NT2/D1 (cell line): ENCODE measurements at regions not wholly inside any gene's neighbourhood (a gene's known extent, or its start where the extent isn't known, plus 50 kb on each side); places are given as distances from the start of the nearest gene placed in this dataset.

Source experiments
- SUZ12 ChIP-seq: IDR thresholded peaks from 2 replicates; pipeline ENCODE4 v1.6.1; 2011; ENCODE audit not compliant: insufficient read length, insufficient read depth; ENCODE audit errors: extremely low read depth
- YY1 ChIP-seq: IDR thresholded peaks from 2 replicates; pipeline ENCODE4 v1.6.1; 2011; ENCODE audit not compliant: insufficient read length, insufficient read depth
- ZNF274 ChIP-seq: IDR thresholded peaks from 2 replicates; pipeline ENCODE4 v1.6.1; 2011; ENCODE audit warnings: mild to moderate bottlenecking, low read depth, low read length

- TF ChIP-seq SUZ12, result no peak
- TF ChIP-seq YY1, result no peak
- TF ChIP-seq ZNF274, result no peak
Measured at GRCh38 chr12:131407221-131408035, 303.5 kb upstream of the SFSWAP start.
